Upper lobe of right lung (tissue), 1 donor: ENCODE measurements at regions not wholly inside any gene's neighbourhood (a gene's known extent, or its start where the extent isn't known, plus 50 kb on each side); places are given as distances from the start of the nearest gene placed in this dataset.
"Not testable (repeated sequence)": the region's sequence is repeated elsewhere in the genome, so short reads cannot be mapped to it uniquely, and the experiment has no call there.

Source experiments
- ATAC-seq: fragments of 200-7000 bp; cut with Tn5 transposase; one replicate; pipeline ENCODE4 v1.9.1; 2020; ENCODE audit warnings: mild to moderate bottlenecking, moderate library complexity
- DNase-seq: peaks from one replicate; pipeline ENCODE4 v3.0.0-alpha.2; 2020
- H3K27ac ChIP-seq: fragments of 200-600 bp; one replicate; pipeline ENCODE4 v1.8.0; 2022
- H3K27me3 ChIP-seq: fragments of 200-600 bp; one replicate; pipeline ENCODE4 v1.8.0; 2022; ENCODE audit warnings: mild to moderate bottlenecking
- H3K36me3 ChIP-seq: fragments of 200-600 bp; one replicate; pipeline ENCODE4 v1.8.0; 2022
- H3K4me1 ChIP-seq: fragments of 200-600 bp; one replicate; pipeline ENCODE4 v1.8.0; 2022
- H3K4me3 ChIP-seq: fragments of 200-600 bp; one replicate; pipeline ENCODE4 v1.8.0; 2022; ENCODE audit warnings: mild to moderate bottlenecking
- H3K9me3 ChIP-seq: fragments of 200-600 bp; one replicate; pipeline ENCODE4 v1.8.0; 2022
- CTCF ChIP-seq: fragments of 200-600 bp; IDR thresholded peaks from one replicate; pipeline ENCODE4 v1.8.0; 2022; ENCODE audit warnings: antibody characterized with exemption
- intact Hi-C: fragments of 100-400 bp; cut with DNase I; formaldehyde crosslinking; loops from one replicate; pipeline ENCODE4 v1.11.0; 2022
- donor health status: DM: no; HTN: yes; CAD: no; lungs with severe emphysema.

GRCh38 chr12:29004066-29004935, 144.8 kb upstream of the FAR2 start:
- ATAC-seq (no peak), DNase-seq (no peak)
- no peaks in the 10 kb centered on the region for H3K36me3 ChIP-seq
- no peak overlapping the region for H3K4me3 ChIP-seq
- intact Hi-C loops: no loop called here
- H3K27ac ChIP-seq: no peak overlapping the region
- no peaks in the 10 kb centered on the region for H3K4me1 ChIP-seq
- TF ChIP-seq CTCF: no peak
- no peaks in the 10 kb centered on the region for H3K27me3 ChIP-seq
- no peaks in the 10 kb centered on the region for H3K9me3 ChIP-seq

DNA sequence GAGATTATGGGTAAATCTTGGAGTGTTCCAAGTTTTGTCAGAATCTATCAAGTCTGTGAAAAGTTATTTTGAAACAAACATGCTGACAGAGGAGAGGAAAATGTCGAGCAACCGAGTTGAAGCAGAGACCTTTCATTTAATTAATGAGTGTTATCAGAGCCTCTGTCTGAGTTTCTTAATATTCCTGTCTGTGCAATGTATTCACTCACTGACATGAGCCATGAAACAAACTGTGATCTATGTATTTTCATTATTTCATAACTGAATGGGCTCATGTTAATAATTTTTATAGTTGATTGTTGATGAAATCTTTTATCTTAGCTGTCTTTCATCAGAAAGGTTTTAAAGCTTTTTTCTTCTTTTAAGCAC, 144.2 kb upstream of the FAR2 start:
- H3K27me3 ChIP-seq: no peaks in the 10 kb centered on the region
- no peak for ATAC-seq

DNA sequence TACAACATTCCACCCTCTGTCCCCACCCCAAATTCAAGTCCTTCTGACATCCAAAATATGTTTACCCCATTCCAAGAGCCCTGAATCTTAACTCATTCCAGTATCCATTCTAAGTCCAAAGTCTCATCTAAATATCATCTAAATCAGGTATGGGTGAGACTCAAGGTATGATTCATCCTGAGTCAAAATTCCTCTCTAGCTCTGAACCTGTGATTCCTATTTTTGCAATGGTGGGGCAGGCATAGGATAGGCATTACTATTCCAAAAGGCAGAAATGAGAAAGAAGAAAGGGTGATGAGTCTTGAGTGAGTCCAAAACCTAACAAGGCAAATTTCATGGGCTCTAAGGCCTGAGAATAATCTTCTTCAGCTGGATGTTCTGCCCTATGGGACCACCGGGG, 140.3 kb upstream of the FAR2 start:
- Histone ChIP-seq H3K27ac (no peak overlapping the region), H3K27me3 (no peaks in the 10 kb centered on the region), H3K4me1 (no peaks in the 10 kb centered on the region), H3K9me3 (no peaks in the 10 kb centered on the region), H3K4me3 (no peak overlapping the region), H3K36me3 (no peaks in the 10 kb centered on the region)
- ATAC-seq (no peak), DNase-seq (no peak)
- no peak for TF ChIP-seq CTCF
- intact Hi-C loops: no loop called here

More for the DNA sequence above, 144.2 kb upstream of the FAR2 start:
- no peaks in the 10 kb centered on the region for H3K4me1 ChIP-seq
- intact Hi-C loops: no loop called here
- no peak overlapping the region for H3K4me3 ChIP-seq
- H3K9me3 ChIP-seq: no peaks in the 10 kb centered on the region
- no peak overlapping the region for H3K27ac ChIP-seq
- no peaks in the 10 kb centered on the region for H3K36me3 ChIP-seq
- TF ChIP-seq CTCF: no peak
- DNase-seq: no peak

- intact Hi-C loops: no loop called here
- no peak for ATAC-seq
These were observed 136.4 kb upstream of the FAR2 start for GRCh38 chr12:29012673-29013072.

DNA sequence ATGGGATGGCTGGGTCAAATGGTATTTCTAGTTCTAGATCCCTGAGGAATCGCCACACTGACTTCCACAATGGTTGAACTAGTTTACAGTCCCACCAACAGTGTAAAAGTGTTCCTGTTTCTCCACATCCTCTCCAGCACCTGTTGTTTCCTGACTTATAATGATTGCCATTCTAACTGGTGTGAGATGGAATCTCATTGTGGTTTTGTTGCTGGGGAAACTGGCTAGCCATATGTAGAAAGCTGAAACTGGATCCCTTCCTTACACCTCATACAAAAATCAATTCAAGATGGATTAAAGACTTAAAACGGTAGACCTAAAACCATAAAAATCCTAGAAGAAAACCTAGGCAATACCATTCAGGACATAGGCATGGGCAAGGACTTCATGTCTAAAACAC, 131.5 kb upstream of the FAR2 start:
- H3K27ac ChIP-seq, H3K9me3 ChIP-seq, DNase-seq, ATAC-seq, H3K4me3 ChIP-seq, H3K27me3 ChIP-seq, H3K36me3 ChIP-seq, H3K4me1 ChIP-seq, intact Hi-C loops: not testable (repeated sequence)

More at GRCh38 chr12:29012673-29013072, 136.4 kb upstream of the FAR2 start:
- DNase-seq: no peak
- Histone ChIP-seq H3K27ac (no peak overlapping the region), H3K4me3 (no peak overlapping the region), H3K9me3 (no peaks in the 10 kb centered on the region), H3K27me3 (no peaks in the 10 kb centered on the region), H3K4me1 (no peaks in the 10 kb centered on the region), H3K36me3 (no peaks in the 10 kb centered on the region)
- TF ChIP-seq CTCF: no peak

GRCh38 chr12:29023436-29024076, 125.5 kb upstream of the FAR2 start:
- intact Hi-C loops: no loop called here
- no peak for ATAC-seq
- H3K36me3 ChIP-seq: no peaks in the 10 kb centered on the region
- no peaks in the 10 kb centered on the region for H3K4me1 ChIP-seq
- no peak overlapping the region for H3K4me3 ChIP-seq
- no peak for TF ChIP-seq CTCF
- no peak for DNase-seq
- H3K9me3 ChIP-seq: no peaks in the 10 kb centered on the region
- no peaks in the 10 kb centered on the region for H3K27me3 ChIP-seq
- no peak overlapping the region for H3K27ac ChIP-seq
